Astrocyte (in vitro differentiated cells and primary cell): ENCODE measurements at regions not wholly inside any gene's neighbourhood (a gene's known extent, or its start where the extent isn't known, plus 50 kb on each side); places are given as distances from the start of the nearest gene placed in this dataset.

Source experiments
- CTCF ChIP-seq: IDR thresholded peaks from 2 replicates; pipeline ENCODE4 v1.5.1; 2011; ENCODE audit warnings: low read depth, mild to moderate bottlenecking, inconsistent platforms, low read length, moderate library complexity; ENCODE audit not compliant: insufficient read depth
- EZH2 ChIP-seq: IDR thresholded peaks from 2 replicates; pipeline ENCODE4 v1.6.1; 2012; ENCODE audit warnings: mild to moderate bottlenecking, low read length, inconsistent platforms; ENCODE audit not compliant: insufficient read depth

GRCh38 chr2:60175290-60175689 lies 378.2 kb downstream of the BCL11A start:
- TF ChIP-seq CTCF (no peak), EZH2 (no peak)
